ENCODE measurements at regions not wholly inside any gene's neighbourhood (a gene's known extent, or its start where the extent isn't known, plus 50 kb on each side); places are given as distances from the start of the nearest gene placed in this dataset.

DNA sequence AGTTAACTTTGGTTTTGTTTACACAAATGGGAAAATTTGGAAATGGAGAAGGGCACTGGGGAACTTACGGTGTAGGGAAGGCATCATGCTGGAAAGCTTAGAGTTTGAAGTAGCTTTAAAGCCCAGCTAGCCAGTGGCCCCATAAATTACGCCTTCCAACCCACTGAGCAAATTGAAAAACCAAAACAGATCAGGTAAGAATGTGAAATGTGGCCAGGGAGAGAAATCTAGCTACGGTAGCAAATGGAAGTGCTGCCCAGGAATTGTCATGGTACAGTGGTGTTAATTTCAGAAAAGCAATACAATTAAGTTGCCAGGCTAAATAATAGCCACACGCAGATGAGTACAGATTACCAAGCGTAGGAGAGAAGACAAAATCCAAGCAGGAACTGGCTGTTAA lies 654.8 kb downstream of the PRELID2 start:
- no peak overlapping the region for H3K27ac Mint-ChIP-seq
- H3K9me3 Mint-ChIP-seq, result peaks cover 0 to 3% (median under 1%) of the 10 kb centered on the region in 7 donors
- Histone ChIP-seq H3K9me3 (ENCODE audit: control insufficient read depth in 2 of 2, low read length in 2 of 2) (no peaks in the 10 kb centered on the region), H3K36me3 (ENCODE audit: control insufficient read depth, insufficient read depth, low read length) (no peaks in the 10 kb centered on the region), H3K4me1 (ENCODE audit: control insufficient read depth, insufficient read depth, low read length, poor library complexity, severe bottlenecking) (no peaks in the 10 kb centered on the region), H3K27ac (ENCODE audit: insufficient read depth, low read length, poor library complexity, severe bottlenecking) (no peak overlapping the region), H3K27me3 (ENCODE audit: control insufficient read depth, insufficient read depth, low read length) (no peaks in the 10 kb centered on the region), H3K4me3 (ENCODE audit: low read depth, low read length) (no peak overlapping the region)
- DNase-seq (no peak), ATAC-seq (ENCODE audit: low read depth in 2 of 2) (no peak)
- H3K27me3 Mint-ChIP-seq, result no peaks in the 10 kb centered on the region
- no peaks in the 10 kb centered on the region for H3K4me1 Mint-ChIP-seq
- H3K36me3 Mint-ChIP-seq, result no peaks in the 10 kb centered on the region
- H3K4me3 Mint-ChIP-seq, result no peak overlapping the region

DNA sequence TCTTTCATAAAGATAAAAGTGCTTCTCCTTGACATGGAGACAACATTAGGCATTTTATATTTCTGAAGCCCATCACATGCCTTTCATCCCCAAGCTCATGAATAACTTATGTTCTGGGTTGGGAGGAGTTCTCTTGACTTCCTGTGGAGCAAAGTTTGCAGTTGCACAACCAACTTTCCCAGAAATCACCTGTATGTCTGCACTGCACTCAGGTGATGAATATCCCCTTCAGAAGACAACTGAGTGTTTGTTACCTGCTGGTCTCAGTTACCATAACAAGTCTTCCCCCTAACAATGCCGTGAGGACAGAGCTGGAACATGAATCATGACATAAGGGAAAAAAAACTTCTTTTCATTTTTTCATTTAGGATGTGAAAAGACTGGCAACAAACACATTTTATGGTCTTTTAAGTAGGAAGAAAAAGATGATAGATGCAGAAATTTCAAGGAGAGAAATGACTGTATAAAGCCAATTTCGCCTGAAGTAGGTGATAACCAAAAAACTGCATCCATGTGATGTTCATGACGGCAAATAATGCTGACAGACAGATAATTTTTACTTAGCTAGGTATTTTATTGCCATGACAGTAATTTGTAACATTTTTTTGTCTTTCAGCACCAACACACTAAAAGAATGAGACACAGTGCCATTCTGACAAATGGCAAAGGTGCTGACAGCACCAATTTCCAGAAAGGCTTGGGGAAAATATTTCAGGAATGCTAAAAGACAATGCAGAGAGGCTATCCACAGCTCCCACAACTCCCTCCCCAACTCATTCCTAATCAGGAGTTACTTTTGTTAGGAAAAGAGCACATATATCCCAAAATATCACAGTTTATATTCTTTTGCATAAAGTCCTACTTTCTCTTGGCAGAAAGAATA lies 656.3 kb downstream of the PRELID2 start:
- no peak overlapping the region for H3K4me3 ChIP-seq (ENCODE audit: low read depth, low read length)
- ATAC-seq (ENCODE audit: low read depth in 2 of 2), result no peak
- Mint-ChIP-seq H3K4me1 (no peaks in the 10 kb centered on the region), H3K4me3 (no peak overlapping the region), H3K9me3 (peaks cover 0 to 3% (median 0%) of the 10 kb centered on the region in 7 donors), H3K27me3 (no peaks in the 10 kb centered on the region), H3K27ac (no peak overlapping the region), H3K36me3 (no peaks in the 10 kb centered on the region)
- H3K9me3 ChIP-seq (ENCODE audit: control insufficient read depth in 2 of 2, low read length in 2 of 2), result no peaks in the 10 kb centered on the region
- DNase-seq, result no peak
- H3K27ac ChIP-seq (ENCODE audit: insufficient read depth, low read length, poor library complexity, severe bottlenecking), result no peak overlapping the region
- no peaks in the 10 kb centered on the region for H3K4me1 ChIP-seq (ENCODE audit: control insufficient read depth, insufficient read depth, low read length, poor library complexity, severe bottlenecking)
- no peaks in the 10 kb centered on the region for H3K27me3 ChIP-seq (ENCODE audit: control insufficient read depth, insufficient read depth, low read length)
- no peaks in the 10 kb centered on the region for H3K36me3 ChIP-seq (ENCODE audit: control insufficient read depth, insufficient read depth, low read length)

DNA sequence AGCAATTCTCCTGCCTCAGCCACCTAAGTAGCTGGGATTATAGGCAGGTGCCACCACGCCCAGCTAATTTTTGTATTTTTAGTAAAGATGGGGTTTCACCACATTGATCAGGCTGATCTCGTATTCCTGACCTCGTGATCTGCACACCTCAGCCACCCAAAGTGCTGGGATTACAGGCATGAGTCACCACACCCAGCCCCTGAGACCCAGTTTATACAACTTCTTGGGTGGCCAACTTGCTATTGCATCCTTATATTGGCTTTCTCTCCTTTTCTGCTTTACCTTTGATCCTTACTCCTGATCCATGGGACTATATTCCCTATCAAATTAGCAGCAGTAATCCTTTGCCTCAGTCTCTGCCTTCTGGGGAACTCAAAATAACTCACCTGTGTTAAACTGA lies 659.1 kb downstream of the PRELID2 start:
- Mint-ChIP-seq H3K27ac (no peak overlapping the region), H3K9me3 (peaks cover 0 to 2% (median 0%) of the 10 kb centered on the region in 7 donors)

DNA sequence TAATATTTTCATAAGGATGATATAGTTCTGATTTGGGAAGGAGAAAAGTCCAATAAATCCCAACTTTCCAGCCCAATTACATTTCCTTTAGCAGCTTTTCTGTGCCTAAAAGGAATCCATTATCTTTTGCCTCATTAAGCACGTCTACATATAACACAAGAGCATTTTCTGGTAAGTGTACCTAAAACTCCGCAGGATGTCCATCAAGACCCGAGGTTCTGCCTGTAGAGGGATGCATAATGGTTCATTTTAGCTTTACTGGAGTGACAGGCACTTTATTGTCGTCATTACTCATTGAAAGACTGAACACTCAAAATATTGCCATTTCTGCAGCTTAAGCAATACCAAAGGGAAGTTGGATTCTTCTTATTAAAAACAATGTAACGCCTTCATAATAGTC lies 669.0 kb downstream of the PRELID2 start:
- Mint-ChIP-seq H3K27me3 (no peaks in the 10 kb centered on the region), H3K4me1 (no peaks in the 10 kb centered on the region), H3K9me3 (peaks cover 0 to 13% (median 3%) of the 10 kb centered on the region in 7 donors), H3K27ac (no peak overlapping the region), H3K4me3 (no peak overlapping the region), H3K36me3 (no peaks in the 10 kb centered on the region)
- Histone ChIP-seq H3K4me1 (ENCODE audit: control insufficient read depth, insufficient read depth, low read length, poor library complexity, severe bottlenecking) (no peaks in the 10 kb centered on the region), H3K36me3 (ENCODE audit: control insufficient read depth, insufficient read depth, low read length) (no peaks in the 10 kb centered on the region), H3K27me3 (ENCODE audit: control insufficient read depth, insufficient read depth, low read length) (no peaks in the 10 kb centered on the region), H3K4me3 (ENCODE audit: low read depth, low read length) (no peak overlapping the region), H3K27ac (ENCODE audit: insufficient read depth, low read length, poor library complexity, severe bottlenecking) (no peak overlapping the region), H3K9me3 (ENCODE audit: control insufficient read depth in 2 of 2, low read length in 2 of 2) (no peaks in the 10 kb centered on the region)
- DNase-seq (no peak), ATAC-seq (ENCODE audit: low read depth in 2 of 2) (no peak)

More for the DNA sequence above, 659.1 kb downstream of the PRELID2 start:
- H3K4me3 ChIP-seq (ENCODE audit: low read depth, low read length), result no peak overlapping the region
- H3K27ac ChIP-seq (ENCODE audit: insufficient read depth, low read length, poor library complexity, severe bottlenecking), result no peak overlapping the region
- no peaks in the 10 kb centered on the region for H3K27me3 ChIP-seq (ENCODE audit: control insufficient read depth, insufficient read depth, low read length)
- ATAC-seq (ENCODE audit: low read depth in 2 of 2), result no peak
- H3K27me3 Mint-ChIP-seq, result no peaks in the 10 kb centered on the region
- no peaks in the 10 kb centered on the region for H3K9me3 ChIP-seq (ENCODE audit: control insufficient read depth in 2 of 2, low read length in 2 of 2)
- H3K36me3 Mint-ChIP-seq, result no peaks in the 10 kb centered on the region
- H3K4me1 ChIP-seq (ENCODE audit: control insufficient read depth, insufficient read depth, low read length, poor library complexity, severe bottlenecking), result no peaks in the 10 kb centered on the region
- H3K36me3 ChIP-seq (ENCODE audit: control insufficient read depth, insufficient read depth, low read length), result no peaks in the 10 kb centered on the region
- DNase-seq, result no peak
- no peak overlapping the region for H3K4me3 Mint-ChIP-seq
- H3K4me1 Mint-ChIP-seq, result no peaks in the 10 kb centered on the region

DNA sequence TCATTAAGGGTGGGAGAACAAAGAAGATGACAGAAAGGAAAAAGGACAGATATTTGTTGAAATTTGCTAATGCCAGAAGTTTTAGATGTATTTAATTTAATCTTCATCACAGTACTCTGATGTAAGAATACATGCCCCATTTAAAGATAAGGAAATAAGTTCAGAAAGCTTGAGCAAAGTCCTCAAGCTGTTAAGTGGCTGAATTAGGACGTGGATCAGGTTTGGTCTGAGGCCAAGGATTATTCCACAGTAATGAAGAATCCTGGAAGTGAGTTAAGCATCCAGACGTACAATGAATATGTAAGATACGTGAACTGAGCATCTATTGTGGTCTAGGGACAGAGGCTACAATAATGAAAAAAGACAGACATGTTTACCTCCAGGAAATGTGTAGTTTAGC lies 671.3 kb downstream of the PRELID2 start:
- Mint-ChIP-seq H3K4me3 (no peak overlapping the region), H3K4me1 (no peaks in the 10 kb centered on the region), H3K27ac (no peak overlapping the region), H3K36me3 (no peaks in the 10 kb centered on the region), H3K27me3 (no peaks in the 10 kb centered on the region), H3K9me3 (peaks cover 0 to 13% (median 4%) of the 10 kb centered on the region in 7 donors)
- DNase-seq, result no peak
- no peak overlapping the region for H3K27ac ChIP-seq (ENCODE audit: insufficient read depth, low read length, poor library complexity, severe bottlenecking)
- no peaks in the 10 kb centered on the region for H3K4me1 ChIP-seq (ENCODE audit: control insufficient read depth, insufficient read depth, low read length, poor library complexity, severe bottlenecking)
- H3K9me3 ChIP-seq (ENCODE audit: control insufficient read depth in 2 of 2, low read length in 2 of 2), result no peaks in the 10 kb centered on the region
- no peaks in the 10 kb centered on the region for H3K27me3 ChIP-seq (ENCODE audit: control insufficient read depth, insufficient read depth, low read length)
- no peak for ATAC-seq (ENCODE audit: low read depth in 2 of 2)
- H3K36me3 ChIP-seq (ENCODE audit: control insufficient read depth, insufficient read depth, low read length), result no peaks in the 10 kb centered on the region
- H3K4me3 ChIP-seq (ENCODE audit: low read depth, low read length), result no peak overlapping the region

DNA sequence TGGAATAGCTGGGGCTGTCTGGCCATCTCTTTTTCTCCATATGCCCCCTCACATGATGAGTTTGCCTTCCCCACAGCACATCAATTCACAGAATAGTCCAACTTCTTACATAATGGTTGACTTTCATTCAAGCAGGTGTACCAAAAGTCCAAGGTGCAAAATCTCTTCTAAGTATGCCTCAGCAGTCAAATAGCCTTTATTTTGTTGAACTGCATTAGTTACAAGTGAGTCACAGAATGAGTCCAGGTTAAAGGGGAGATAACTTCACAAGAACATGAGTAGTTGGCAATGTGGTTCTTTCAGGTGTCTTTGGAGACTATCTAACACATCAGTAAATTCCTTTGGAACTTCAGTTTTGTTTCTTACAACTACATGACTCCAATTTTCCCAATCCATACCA lies 672.5 kb downstream of the PRELID2 start:
- no peaks in the 10 kb centered on the region for H3K36me3 ChIP-seq (ENCODE audit: control insufficient read depth, insufficient read depth, low read length)
- Mint-ChIP-seq H3K9me3 (peaks cover 0 to 11% (median 4%) of the 10 kb centered on the region in 7 donors), H3K27ac (no peak overlapping the region), H3K4me3 (no peak overlapping the region), H3K36me3 (no peaks in the 10 kb centered on the region), H3K27me3 (no peaks in the 10 kb centered on the region), H3K4me1 (no peaks in the 10 kb centered on the region)
- H3K27ac ChIP-seq (ENCODE audit: insufficient read depth, low read length, poor library complexity, severe bottlenecking), result no peak overlapping the region
- DNase-seq, result no peak
- no peak overlapping the region for H3K4me3 ChIP-seq (ENCODE audit: low read depth, low read length)
- no peaks in the 10 kb centered on the region for H3K9me3 ChIP-seq (ENCODE audit: control insufficient read depth in 2 of 2, low read length in 2 of 2)
- H3K4me1 ChIP-seq (ENCODE audit: control insufficient read depth, insufficient read depth, low read length, poor library complexity, severe bottlenecking), result no peaks in the 10 kb centered on the region
- ATAC-seq (ENCODE audit: low read depth in 2 of 2), result no peak
- H3K27me3 ChIP-seq (ENCODE audit: control insufficient read depth, insufficient read depth, low read length), result no peaks in the 10 kb centered on the region

DNA sequence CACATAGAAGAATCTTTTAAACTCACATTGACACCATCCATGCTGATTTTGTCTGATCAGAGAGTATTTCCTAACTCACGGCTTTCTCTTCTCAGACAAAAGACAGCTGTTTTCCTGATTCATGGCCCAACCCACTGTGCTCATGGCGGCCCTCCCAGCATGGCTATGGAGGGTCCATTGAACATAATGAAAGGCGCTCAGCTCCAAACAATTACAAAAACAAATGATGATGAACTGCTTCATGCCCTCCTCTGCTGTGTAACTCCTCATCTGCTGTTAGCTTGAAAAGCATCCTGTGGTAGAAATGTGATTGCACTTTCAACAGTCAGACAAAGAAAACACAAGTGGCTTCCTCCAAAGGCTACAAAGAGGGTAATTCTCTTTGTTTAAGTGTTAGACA lies 673.8 kb downstream of the PRELID2 start:
- Histone ChIP-seq H3K9me3 (ENCODE audit: control insufficient read depth in 2 of 2, low read length in 2 of 2) (no peaks in the 10 kb centered on the region), H3K4me1 (ENCODE audit: control insufficient read depth, insufficient read depth, low read length, poor library complexity, severe bottlenecking) (no peaks in the 10 kb centered on the region), H3K4me3 (ENCODE audit: low read depth, low read length) (no peak overlapping the region), H3K27me3 (ENCODE audit: control insufficient read depth, insufficient read depth, low read length) (no peaks in the 10 kb centered on the region), H3K27ac (ENCODE audit: insufficient read depth, low read length, poor library complexity, severe bottlenecking) (no peak overlapping the region), H3K36me3 (ENCODE audit: control insufficient read depth, insufficient read depth, low read length) (no peaks in the 10 kb centered on the region)
- no peak for DNase-seq
- ATAC-seq (ENCODE audit: low read depth in 2 of 2), result no peak
- H3K9me3 Mint-ChIP-seq, result peaks cover 0 to 11% (median 5%) of the 10 kb centered on the region in 7 donors
- no peaks in the 10 kb centered on the region for H3K27me3 Mint-ChIP-seq
- H3K27ac Mint-ChIP-seq, result no peak overlapping the region
- H3K4me3 Mint-ChIP-seq, result no peak overlapping the region
- H3K36me3 Mint-ChIP-seq, result no peaks in the 10 kb centered on the region
- no peaks in the 10 kb centered on the region for H3K4me1 Mint-ChIP-seq

DNA sequence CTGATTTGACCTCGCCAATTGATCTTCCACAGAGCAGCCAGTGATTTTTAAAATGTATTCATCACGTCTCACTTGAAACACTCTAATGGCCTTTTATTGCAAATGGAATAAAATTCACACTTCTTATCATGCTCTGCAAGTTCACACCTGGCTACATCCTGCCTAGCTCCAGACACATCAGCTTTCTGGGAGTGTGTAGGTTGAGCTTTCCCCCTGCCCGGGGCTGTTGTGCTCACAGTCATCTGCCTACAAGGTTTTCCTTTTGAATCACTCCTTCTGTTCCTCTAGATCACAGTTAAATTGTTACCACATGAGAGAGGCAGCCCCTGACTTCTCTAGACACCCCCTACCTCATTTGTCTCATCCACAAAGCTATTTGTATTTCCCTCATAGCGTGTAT lies 674.5 kb downstream of the PRELID2 start:
- no peak overlapping the region for H3K4me3 Mint-ChIP-seq
- H3K27ac ChIP-seq (ENCODE audit: insufficient read depth, low read length, poor library complexity, severe bottlenecking), result no peak overlapping the region
- H3K36me3 ChIP-seq (ENCODE audit: control insufficient read depth, insufficient read depth, low read length), result no peaks in the 10 kb centered on the region
- H3K27ac Mint-ChIP-seq, result peak overlapping the region in 1 of 3 donors; percentile 15
- ATAC-seq (ENCODE audit: low read depth in 2 of 2) (no peak), DNase-seq (no peak)
- H3K9me3 Mint-ChIP-seq, result peaks cover 0 to 16% (median 5%) of the 10 kb centered on the region in 7 donors
- no peaks in the 10 kb centered on the region for H3K27me3 Mint-ChIP-seq
- H3K27me3 ChIP-seq (ENCODE audit: control insufficient read depth, insufficient read depth, low read length), result no peaks in the 10 kb centered on the region
- H3K4me3 ChIP-seq (ENCODE audit: low read depth, low read length), result no peak overlapping the region
- H3K4me1 ChIP-seq (ENCODE audit: control insufficient read depth, insufficient read depth, low read length, poor library complexity, severe bottlenecking), result no peaks in the 10 kb centered on the region
- no peaks in the 10 kb centered on the region for H3K9me3 ChIP-seq (ENCODE audit: control insufficient read depth in 2 of 2, low read length in 2 of 2)
- no peaks in the 10 kb centered on the region for H3K36me3 Mint-ChIP-seq
- H3K4me1 Mint-ChIP-seq, result no peaks in the 10 kb centered on the region
